Prostate gland (tissue), 2 donors: ENCODE measurements at regions not wholly inside any gene's neighbourhood (a gene's known extent, or its start where the extent isn't known, plus 50 kb on each side); places are given as distances from the start of the nearest gene placed in this dataset.
"Not testable (repeated sequence)": the region's sequence is repeated elsewhere in the genome, so short reads cannot be mapped to it uniquely, and the experiment has no call there.

Source experiments
- DNase-seq: peaks from one replicate; pipeline ENCODE4 v3.0.0-alpha.2; 2019; ENCODE audit warnings: low spot score
- H3K27ac ChIP-seq, 2 donors: fragments of 200-600 bp; sonication (generic); 2 replicates each; pipeline ENCODE4 v1.5.1; 2017 to 2019
- H3K27me3 ChIP-seq: fragments of 200-600 bp; sonication (generic); replicated peaks from 2 replicates; pipeline ENCODE4 v1.5.1; 2019; ENCODE audit not compliant: insufficient read depth
- H3K36me3 ChIP-seq, 2 donors: fragments of 200-600 bp; sonication (generic); 1 replicate in 1 of 2; 2 replicates in 1 of 2; pipeline versions ENCODE4 v1.5.1 to v1.8.1; 2017 to 2019
- H3K4me1 ChIP-seq: fragments of 200-600 bp; sonication (generic); replicated peaks from 2 replicates; pipeline ENCODE4 v1.5.1; 2019
- H3K4me3 ChIP-seq, 2 donors: fragments of 200-600 bp; sonication (generic); 2 replicates each; pipeline ENCODE4 v1.5.1; 2017 to 2019
- H3K9me3 ChIP-seq: fragments of 200-600 bp; sonication (generic); 2 replicates; pipeline ENCODE4 v1.5.1; 2017
- CTCF ChIP-seq, 4 experiments: fragments of 200-600 bp in 2 of 4; fragments of 450-650 bp in 2 of 4; sonication (generic) in 2 of 4; IDR thresholded peaks; 1 replicate in 3 of 4; 2 replicates in 1 of 4; pipeline ENCODE4 v1.5.1; 2016 to 2019; ENCODE audit warnings: antibody characterized with exemption in 4 of 4, mild to moderate bottlenecking in 2 of 4, moderate library complexity in 2 of 4
- POLR2A ChIP-seq: fragments of 450-650 bp; IDR thresholded peaks from one replicate; pipeline ENCODE4 v1.6.1; 2016; ENCODE audit warnings: antibody characterized with exemption, mild to moderate bottlenecking
- POLR2AphosphoS5 ChIP-seq: sonication (generic); formaldehyde crosslinking; IDR thresholded peaks from one replicate; pipeline ENCODE4 v1.6.1; 2017; ENCODE audit warnings: antibody characterized with exemption
- WGBS: methylation state at CpG from one replicate; pipeline ENCODE4 v1.1.5; 2018; 5-methylcytosine and 5-hydroxymethylcytosine counted together
- intact Hi-C: fragments of 100-400 bp; cut with DNase I; formaldehyde crosslinking; loops from one replicate; pipeline ENCODE4 v1.14.2; 2022

- Histone ChIP-seq H3K27me3 (no peaks in the 10 kb centered on the region), H3K27ac (no peak overlapping the region), H3K4me1 (no peaks in the 10 kb centered on the region), H3K36me3 (no peaks in the 10 kb centered on the region), H3K4me3 (no peak overlapping the region), H3K9me3 (no peaks in the 10 kb centered on the region)
- no peak for DNase-seq
- intact Hi-C loops = loop anchor here (5.0 kb wide), 1 partner anchor 952 kb away; no protein-coding TSS in a partner anchor
- 10% methylated on average over 2 of the region's 2 CpGs for WGBS
- TF ChIP-seq POLR2AphosphoS5 = no peak
- no peak for TF ChIP-seq CTCF (IDR thresholded peaks at IDR 0.05)
- TF ChIP-seq POLR2A = no peak
These were observed 96.3 kb upstream of the TANK start for GRCh38 chr2:161063946-161064306.

- TF ChIP-seq POLR2A = no peak
- no peak for TF ChIP-seq POLR2AphosphoS5
- no peak for TF ChIP-seq CTCF (IDR thresholded peaks at IDR 0.05)
- intact Hi-C loops = no loop called here
- Histone ChIP-seq H3K36me3 (no peaks in the 10 kb centered on the region), H3K4me3 (no peak overlapping the region), H3K27ac (no peak overlapping the region), H3K9me3 (no peaks in the 10 kb centered on the region), H3K4me1 (no peaks in the 10 kb centered on the region), H3K27me3 (no peaks in the 10 kb centered on the region)
- 56% methylated on average over 3 of the region's 3 CpGs for WGBS
- DNase-seq = no peak
These were observed 92.3 kb upstream of the TANK start for GRCh38 chr2:161067846-161068350.

DNA sequence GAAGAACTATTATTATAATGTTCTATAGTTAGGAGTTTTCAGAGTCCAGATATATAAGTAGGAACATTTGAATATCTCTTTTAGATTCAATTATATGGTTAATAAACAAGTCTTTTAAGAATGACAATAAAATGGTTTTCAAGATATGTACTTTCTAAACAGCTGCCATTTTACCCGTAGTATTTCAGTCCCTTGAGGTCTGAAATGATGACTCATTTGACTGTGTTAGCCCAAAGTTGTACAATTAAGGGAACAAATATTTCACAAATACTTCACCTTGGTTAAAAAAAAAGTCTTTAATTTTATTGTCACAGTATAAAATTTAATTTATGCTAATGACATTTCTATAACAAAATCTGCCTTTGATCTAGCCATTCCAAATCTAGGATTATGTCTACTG, 91.6 kb upstream of the TANK start:
- no peak for DNase-seq
- H3K27ac ChIP-seq = no peak overlapping the region
- H3K27me3 ChIP-seq = no peaks in the 10 kb centered on the region
- no peak for TF ChIP-seq POLR2A
- no peak for TF ChIP-seq POLR2AphosphoS5
- no peak for TF ChIP-seq CTCF (IDR thresholded peaks at IDR 0.05)
- H3K36me3 ChIP-seq = no peaks in the 10 kb centered on the region
- no peaks in the 10 kb centered on the region for H3K4me1 ChIP-seq
- intact Hi-C loops = no loop called here
- whole genome bisulfite sequencing = 46% methylated on average over 1 of the region's 1 CpG
- no peak overlapping the region for H3K4me3 ChIP-seq
- no peaks in the 10 kb centered on the region for H3K9me3 ChIP-seq

GRCh38 chr2:161070693-161071479, 89.3 kb upstream of the TANK start:
- no peaks in the 10 kb centered on the region for H3K36me3 ChIP-seq
- intact Hi-C loops = no loop called here
- no peaks in the 10 kb centered on the region for H3K27me3 ChIP-seq
- WGBS = 88% methylated on average over 1 of the region's 1 CpG
- no peak for DNase-seq
- TF ChIP-seq CTCF (IDR thresholded peaks at IDR 0.05) (no peak), POLR2A (no peak), POLR2AphosphoS5 (no peak)
- no peaks in the 10 kb centered on the region for H3K9me3 ChIP-seq
- no peak overlapping the region for H3K4me3 ChIP-seq
- H3K27ac ChIP-seq = no peak overlapping the region
- no peaks in the 10 kb centered on the region for H3K4me1 ChIP-seq

- 91% methylated on average over 2 of the region's 2 CpGs for WGBS
- H3K4me1 ChIP-seq, intact Hi-C loops, H3K36me3 ChIP-seq, H3K9me3 ChIP-seq, H3K27ac ChIP-seq, H3K4me3 ChIP-seq, DNase-seq, H3K27me3 ChIP-seq: not testable (repeated sequence)
These were observed 87.8 kb upstream of the TANK start for GRCh38 chr2:161072436-161072835.
